SK-N-SH (cell line): ENCODE measurements at regions not wholly inside any gene's neighbourhood (a gene's known extent, or its start where the extent isn't known, plus 50 kb on each side); places are given as distances from the start of the nearest gene placed in this dataset.
"Not testable (repeated sequence)": the region's sequence is repeated elsewhere in the genome, so short reads cannot be mapped to it uniquely, and the experiment has no call there.

Experiments
- CTCF ChIP-seq: fragments of 200-600 bp; sonication (generic); IDR thresholded peaks from 2 replicates; pipeline ENCODE4 v1.6.1; 2017; ENCODE audit warnings: antibody characterized with exemption, mild to moderate bottlenecking, moderate library complexity
- EP300 ChIP-seq, 2 experiments: IDR thresholded peaks; 2 replicates each; pipeline versions ENCODE4 v1.4.0 to v1.6.1; 2012; ENCODE audit warnings: borderline replicate concordance in 1 of 2, low read depth in 1 of 2, low read length in 1 of 2
- EZH2phosphoT487 ChIP-seq: fragments of 200-600 bp; sonication (generic); IDR thresholded peaks from 2 replicates; pipeline ENCODE4 v1.6.1; 2017; ENCODE audit warnings: low read depth, mixed run types, mild to moderate bottlenecking, antibody characterized with exemption, moderate library complexity, borderline replicate concordance
- FOXJ3 ChIP-seq: sonication (generic); formaldehyde crosslinking; IDR thresholded peaks from 2 replicates; pipeline ENCODE4 v1.5.1; 2020; ENCODE audit warnings: mild to moderate bottlenecking, missing genetic modification reagents
- FOXM1 ChIP-seq: IDR thresholded peaks from 2 replicates; pipeline ENCODE4 v1.4.0; 2012; ENCODE audit warnings: low read depth, mild to moderate bottlenecking
- GABPA ChIP-seq: IDR thresholded peaks from 2 replicates; pipeline ENCODE4 v1.4.0; 2012; ENCODE audit warnings: low read depth, mild to moderate bottlenecking
- MAX ChIP-seq: IDR thresholded peaks from 2 replicates; pipeline ENCODE4 v1.4.0; 2012; ENCODE audit warnings: low read depth
- MXI1 ChIP-seq: IDR thresholded peaks from 2 replicates; pipeline ENCODE4 v1.6.1; 2012; ENCODE audit warnings: mild to moderate bottlenecking, low read depth, low read length, improper control_type of control experiment
- NRF1 ChIP-seq: IDR thresholded peaks from 2 replicates; pipeline ENCODE4 v1.6.1; 2012; ENCODE audit warnings: low read depth, mild to moderate bottlenecking, low read length
- REST ChIP-seq: IDR thresholded peaks from 2 replicates; pipeline ENCODE4 v1.6.1; 2012; ENCODE audit warnings: mild to moderate bottlenecking, low read depth, low read length, moderate library complexity
- SMC3 ChIP-seq: IDR thresholded peaks from 2 replicates; pipeline ENCODE4 v1.6.1; 2012; ENCODE audit warnings: low read depth, low read length, improper control_type of control experiment
- TCF12 ChIP-seq: IDR thresholded peaks from 2 replicates; pipeline ENCODE4 v1.4.0; 2012
- ZBTB33 ChIP-seq: IDR thresholded peaks from 2 replicates; pipeline ENCODE4 v1.4.0; 2012; ENCODE audit warnings: low read depth, borderline replicate concordance

GRCh38 chr14:95625710-95626109 lies 60.5 kb upstream of the TCL1B start:
- not testable (repeated sequence) for TF ChIP-seq GABPA; CTCF; MAX; TCF12; NRF1; SMC3; ZBTB33; EZH2phosphoT487; FOXJ3 (CRISPR knock-in tag); EP300 (IDR thresholded peaks at IDR 0.05; ENCODE audit: borderline replicate concordance in 1 of 2, low read depth in 1 of 2, low read length in 1 of 2); REST; FOXM1; MXI1
